CD4-positive, CD25-positive, alpha-beta regulatory T cell (primary cell): ENCODE measurements at regions not wholly inside any gene's neighbourhood (a gene's known extent, or its start where the extent isn't known, plus 50 kb on each side); places are given as distances from the start of the nearest gene placed in this dataset.

ENCODE experiments used
- ATAC-seq, 2 donors: fragments of 150-1000 bp; cut with Tn5 transposase; one replicate each; pipeline ENCODE4 v1.10.0; 2021; ENCODE audit warnings: low read depth in 2 of 2, moderate number of reproducible peaks in 2 of 2, moderate library complexity in 1 of 2
- DNase-seq, 3 donors: peaks; one replicate each; pipeline versions ENCODE4 v3.0.0 to v3.0.0-alpha.2; 2012 to 2022; ENCODE audit warnings: mixed read lengths in 1 of 3
- H3K27ac ChIP-seq: one replicate; pipeline ENCODE4 v1.7.0; 2013; ENCODE audit warnings: mild to moderate bottlenecking, low read length; ENCODE audit not compliant: insufficient read depth, poor library complexity, severe bottlenecking
- H3K27me3 ChIP-seq: one replicate; pipeline ENCODE4 v1.7.0; 2013; ENCODE audit warnings: low read length; ENCODE audit not compliant: control insufficient read depth, insufficient read depth
- H3K36me3 ChIP-seq: one replicate; pipeline ENCODE4 v1.7.0; 2013; ENCODE audit warnings: mild to moderate bottlenecking, low read length, moderate library complexity; ENCODE audit not compliant: control insufficient read depth, insufficient read depth
- H3K4me1 ChIP-seq: 2 replicates; pipeline ENCODE4 v1.7.0; 2013; ENCODE audit warnings: mild to moderate bottlenecking, low read length; ENCODE audit not compliant: insufficient read depth, control insufficient read depth, poor library complexity, severe bottlenecking
- H3K4me3 ChIP-seq: one replicate; pipeline ENCODE4 v1.7.0; 2013; ENCODE audit warnings: low read depth, mild to moderate bottlenecking, low read length, moderate library complexity
- H3K9me3 ChIP-seq, 2 experiments: 1 replicate in 1 of 2; 2 replicates in 1 of 2; pipeline ENCODE4 v1.7.0; 2013; ENCODE audit warnings: low read length in 2 of 2, mild to moderate bottlenecking in 1 of 2, moderate library complexity in 1 of 2; ENCODE audit not compliant: control insufficient read depth in 2 of 2
- H3K27ac Mint-ChIP-seq, 3 donors: one replicate each; pipeline ENCODE4 v1.8.0; 2020 to 2022; ENCODE audit warnings: mild to moderate bottlenecking in 3 of 3, mixed read lengths in 3 of 3, moderate library complexity in 2 of 3
- H3K27me3 Mint-ChIP-seq: one replicate; pipeline ENCODE4 v1.8.0; 2022; ENCODE audit warnings: mild to moderate bottlenecking, mixed read lengths
- H3K36me3 Mint-ChIP-seq: one replicate; pipeline ENCODE4 v1.8.0; 2020; ENCODE audit warnings: mixed read lengths
- H3K4me1 Mint-ChIP-seq, 4 donors: one replicate each; pipeline ENCODE4 v1.8.0; 2020 to 2022; ENCODE audit warnings: mixed read lengths in 4 of 4, mild to moderate bottlenecking in 1 of 4
- H3K4me3 Mint-ChIP-seq, 4 donors: one replicate each; pipeline ENCODE4 v1.8.0; 2020 to 2022; ENCODE audit warnings: mild to moderate bottlenecking in 4 of 4, mixed read lengths in 4 of 4, moderate library complexity in 3 of 4
- H3K9me3 Mint-ChIP-seq, 7 donors: one replicate each; pipeline ENCODE4 v1.8.0; 2020 to 2022; ENCODE audit warnings: mixed read lengths in 7 of 7, mild to moderate bottlenecking in 3 of 7, moderate library complexity in 2 of 7

DNA sequence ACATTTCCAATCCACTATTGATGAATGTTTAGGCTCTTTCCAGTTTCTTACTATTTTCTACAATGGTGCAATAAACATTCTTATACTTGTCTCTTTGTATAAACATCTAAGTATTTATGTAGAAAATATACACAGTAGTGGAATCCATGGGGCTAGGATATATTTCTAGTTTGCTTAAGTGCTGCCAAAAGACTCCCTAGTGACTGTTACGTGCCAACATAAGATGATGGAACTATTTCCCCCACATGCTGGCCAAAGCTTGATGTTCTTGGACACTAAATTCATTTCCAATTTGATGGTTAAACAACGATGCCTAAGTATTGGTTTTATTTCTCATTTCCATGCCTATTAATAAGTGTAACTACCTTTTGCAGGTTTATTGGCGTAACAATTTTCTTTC lies 378.4 kb upstream of the HNRNPA3 start:
- DNase-seq: no peak
- no peak overlapping the region for H3K27ac ChIP-seq
- Mint-ChIP-seq H3K4me3 (no peak overlapping the region), H3K27ac (no peak overlapping the region), H3K27me3 (peaks cover 31% of the 10 kb centered on the region), H3K4me1 (no peaks in the 10 kb centered on the region), H3K36me3 (no peaks in the 10 kb centered on the region), H3K9me3 (peaks cover 0 to 5% (median 0%) of the 10 kb centered on the region in 7 donors)
- peaks cover 4% of the 10 kb centered on the region for H3K27me3 ChIP-seq
- H3K4me1 ChIP-seq: no peaks in the 10 kb centered on the region
- no peaks in the 10 kb centered on the region for H3K36me3 ChIP-seq
- H3K4me3 ChIP-seq: no peak overlapping the region
- no peak for ATAC-seq
- H3K9me3 ChIP-seq: no peaks in the 10 kb centered on the region

DNA sequence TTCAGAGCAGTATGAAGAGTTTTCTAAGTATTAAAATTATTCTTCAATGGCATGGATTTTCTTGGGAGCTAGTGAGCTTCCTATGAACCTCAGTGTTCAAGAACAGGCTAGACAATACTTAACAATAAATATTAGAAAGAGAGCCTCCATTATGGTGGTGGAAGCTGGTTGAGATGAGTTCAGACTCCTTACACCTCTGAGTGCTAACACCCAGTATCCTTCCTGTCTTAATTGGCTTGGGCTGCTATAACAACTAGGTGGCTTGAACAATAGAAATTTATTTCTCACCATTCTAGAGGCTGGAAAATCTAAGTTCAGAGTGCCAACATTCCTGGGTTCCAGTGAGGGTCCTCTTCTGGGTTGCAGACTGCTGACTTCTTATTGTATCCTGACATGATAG lies 369.4 kb upstream of the HNRNPA3 start:
- no peaks in the 10 kb centered on the region for H3K4me1 Mint-ChIP-seq
- H3K4me3 ChIP-seq: no peak overlapping the region
- no peaks in the 10 kb centered on the region for H3K9me3 ChIP-seq
- no peaks in the 10 kb centered on the region for H3K36me3 ChIP-seq
- no peak overlapping the region for H3K27ac ChIP-seq
- H3K9me3 Mint-ChIP-seq: peaks cover 0 to 8% (median 2%) of the 10 kb centered on the region in 7 donors
- no peaks in the 10 kb centered on the region for H3K4me1 ChIP-seq
- peaks cover 6% of the 10 kb centered on the region for H3K27me3 ChIP-seq
- no peak for ATAC-seq
- no peaks in the 10 kb centered on the region for H3K36me3 Mint-ChIP-seq
- H3K27ac Mint-ChIP-seq: no peak overlapping the region
- DNase-seq: no peak
- H3K4me3 Mint-ChIP-seq: no peak overlapping the region
- peaks cover 6% of the 10 kb centered on the region for H3K27me3 Mint-ChIP-seq

DNA sequence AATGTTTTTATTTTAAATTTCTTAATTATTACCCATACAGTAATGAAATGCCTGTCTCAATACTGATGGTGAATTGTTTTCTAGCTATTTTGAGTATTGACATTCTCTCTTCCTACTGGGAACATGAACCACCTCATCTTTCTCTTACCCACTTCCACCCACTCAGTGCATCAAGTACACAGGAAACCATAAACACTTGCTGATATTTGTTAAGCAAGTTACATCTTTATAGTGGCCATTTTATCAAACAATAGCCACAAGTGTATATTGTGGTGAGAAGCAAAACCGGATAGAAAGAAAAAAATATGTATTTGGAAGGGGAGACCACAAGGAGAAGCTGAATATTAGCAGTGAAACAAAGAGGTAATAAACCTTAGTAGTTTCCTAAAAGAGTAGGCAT lies 368.1 kb upstream of the HNRNPA3 start:
- H3K36me3 Mint-ChIP-seq: no peaks in the 10 kb centered on the region
- H3K4me3 Mint-ChIP-seq: no peak overlapping the region
- H3K27me3 ChIP-seq: peaks cover 9% of the 10 kb centered on the region
- H3K4me1 ChIP-seq: no peaks in the 10 kb centered on the region
- no peaks in the 10 kb centered on the region for H3K36me3 ChIP-seq
- peaks cover 0 to 4% (median 0%) of the 10 kb centered on the region in 7 donors for H3K9me3 Mint-ChIP-seq
- ATAC-seq (no peak), DNase-seq (no peak)
- no peaks in the 10 kb centered on the region for H3K27me3 Mint-ChIP-seq
- H3K4me1 Mint-ChIP-seq: no peaks in the 10 kb centered on the region
- H3K27ac ChIP-seq: no peak overlapping the region
- H3K9me3 ChIP-seq: no peaks in the 10 kb centered on the region
- no peak overlapping the region for H3K4me3 ChIP-seq
- no peak overlapping the region for H3K27ac Mint-ChIP-seq

DNA sequence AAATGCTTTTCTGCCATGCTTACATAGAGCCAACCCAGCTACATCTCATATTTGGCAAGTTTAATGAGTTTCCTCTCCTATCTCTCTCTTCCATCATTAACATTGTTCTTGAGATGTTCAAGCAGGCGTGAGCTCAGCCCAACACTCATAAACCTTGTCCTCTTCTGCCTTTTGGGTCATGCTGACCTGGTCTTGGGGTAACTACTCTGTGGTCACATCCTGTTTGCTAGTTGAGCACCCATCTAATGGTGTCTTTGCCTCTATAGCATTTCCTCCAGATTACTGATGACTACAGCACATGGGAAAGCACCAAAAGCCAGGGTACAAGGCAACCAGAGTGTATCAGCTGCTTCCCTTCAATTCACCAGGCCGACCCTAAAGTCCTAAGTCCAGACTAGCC lies 366.9 kb upstream of the HNRNPA3 start:
- no peaks in the 10 kb centered on the region for H3K4me1 ChIP-seq
- peaks cover 9% of the 10 kb centered on the region for H3K27me3 ChIP-seq
- no peaks in the 10 kb centered on the region for H3K36me3 Mint-ChIP-seq
- H3K27ac ChIP-seq: no peak overlapping the region
- no peak overlapping the region for H3K4me3 ChIP-seq
- H3K4me3 Mint-ChIP-seq: no peak overlapping the region
- H3K27ac Mint-ChIP-seq: no peak overlapping the region
- peaks cover 0 to 4% (median 0%) of the 10 kb centered on the region in 7 donors for H3K9me3 Mint-ChIP-seq
- no peaks in the 10 kb centered on the region for H3K4me1 Mint-ChIP-seq
- no peaks in the 10 kb centered on the region for H3K9me3 ChIP-seq
- DNase-seq: no peak
- no peak for ATAC-seq
- H3K27me3 Mint-ChIP-seq: no peaks in the 10 kb centered on the region
- no peaks in the 10 kb centered on the region for H3K36me3 ChIP-seq

DNA sequence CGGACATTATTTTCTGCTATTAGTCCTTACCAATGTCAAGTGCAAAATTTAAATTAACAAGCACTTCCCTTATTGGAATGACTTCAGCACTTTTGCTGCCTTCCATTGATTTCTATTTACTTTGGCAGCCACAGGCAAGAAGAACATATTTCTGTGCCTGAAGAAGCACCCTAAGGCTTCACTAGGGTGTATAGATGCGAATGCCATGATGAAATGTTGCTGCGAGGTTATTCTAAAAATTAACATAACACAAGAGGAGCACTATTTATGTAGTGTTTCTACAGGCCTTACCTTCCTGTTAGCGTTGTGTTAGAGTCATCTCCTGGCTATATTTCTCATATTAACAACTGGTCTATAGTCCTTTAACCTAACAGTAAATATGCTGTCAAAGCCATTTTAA lies 365.0 kb upstream of the HNRNPA3 start:
- Histone ChIP-seq H3K36me3 (no peaks in the 10 kb centered on the region), H3K27me3 (peaks cover 5% of the 10 kb centered on the region), H3K4me1 (no peaks in the 10 kb centered on the region), H3K27ac (no peak overlapping the region), H3K4me3 (no peak overlapping the region), H3K9me3 (no peaks in the 10 kb centered on the region)
- DNase-seq: no peak
- H3K27ac Mint-ChIP-seq: no peak overlapping the region
- H3K36me3 Mint-ChIP-seq: no peaks in the 10 kb centered on the region
- peaks cover 0 to 7% (median 0%) of the 10 kb centered on the region in 7 donors for H3K9me3 Mint-ChIP-seq
- H3K4me1 Mint-ChIP-seq: peaks cover 3 to 4% (median 4%) of the 10 kb centered on the region in 4 donors
- H3K27me3 Mint-ChIP-seq: peaks cover 2% of the 10 kb centered on the region
- no peak for ATAC-seq
- no peak overlapping the region for H3K4me3 Mint-ChIP-seq

DNA sequence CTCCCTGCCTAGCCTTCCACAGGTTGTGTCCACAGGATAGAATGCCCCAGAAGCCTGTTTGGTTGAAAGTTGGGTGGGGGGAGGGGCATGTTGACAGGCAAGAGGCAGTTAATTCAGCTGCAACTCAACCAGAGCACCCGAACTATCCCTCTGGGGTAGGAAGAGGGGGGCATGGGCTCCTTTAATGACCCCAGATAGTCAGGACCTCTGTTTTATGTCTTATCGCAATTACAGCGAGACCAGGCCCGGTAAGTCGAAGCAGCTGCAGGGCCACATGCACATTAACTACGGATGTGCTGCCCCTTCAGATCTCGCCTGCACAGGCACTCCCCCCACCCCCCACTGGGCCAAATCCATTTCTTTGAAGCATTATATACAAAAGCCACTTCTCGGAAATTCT lies 363.8 kb upstream of the HNRNPA3 start:
- Mint-ChIP-seq H3K27me3 (peaks cover 4% of the 10 kb centered on the region), H3K4me3 (no peak overlapping the region), H3K36me3 (no peaks in the 10 kb centered on the region), H3K27ac (no peak overlapping the region), H3K4me1 (peaks cover 4 to 6% (median 6%) of the 10 kb centered on the region in 4 donors), H3K9me3 (peaks cover 0 to 6% (median 0%) of the 10 kb centered on the region in 7 donors)
- no peaks in the 10 kb centered on the region for H3K36me3 ChIP-seq
- DNase-seq: no peak
- no peaks in the 10 kb centered on the region for H3K4me1 ChIP-seq
- H3K4me3 ChIP-seq: no peak overlapping the region
- ATAC-seq: no peak
- no peak overlapping the region for H3K27ac ChIP-seq
- no peaks in the 10 kb centered on the region for H3K9me3 ChIP-seq
- peaks cover 6% of the 10 kb centered on the region for H3K27me3 ChIP-seq

DNA sequence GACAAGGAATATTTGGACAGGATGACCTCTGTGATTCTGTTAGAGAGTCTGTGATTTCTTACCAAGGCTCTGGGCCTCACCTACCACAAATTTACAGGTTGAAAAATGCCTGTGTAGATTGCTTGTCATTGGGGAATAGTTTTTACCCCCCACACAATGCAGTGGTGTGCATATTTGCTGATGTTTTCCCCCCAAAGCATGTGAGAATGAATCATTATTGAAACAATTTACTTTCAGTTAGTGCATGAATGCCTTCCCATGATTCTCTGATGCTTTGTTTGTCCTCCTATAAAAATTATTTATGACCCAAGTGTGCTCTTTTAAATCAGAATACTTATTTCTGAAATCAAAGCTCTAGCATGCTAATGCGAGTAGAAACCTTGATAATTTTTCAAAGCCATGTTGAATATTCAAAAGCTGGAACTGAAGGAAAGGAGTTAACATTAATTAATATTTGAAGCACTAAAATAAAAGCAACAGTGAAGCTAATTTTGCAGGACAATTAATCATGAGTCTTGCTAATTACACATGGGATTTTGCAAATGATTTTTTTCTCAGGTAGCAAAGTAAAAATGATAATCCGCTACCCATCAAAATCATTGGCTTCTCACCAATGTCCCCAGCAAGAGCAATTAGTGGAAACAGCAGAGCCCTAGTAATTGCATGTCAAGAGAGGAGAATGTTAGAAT lies 361.2 kb upstream of the HNRNPA3 start:
- H3K4me3 ChIP-seq: no peak overlapping the region
- H3K27me3 ChIP-seq: peaks cover 6% of the 10 kb centered on the region
- peaks cover 0 to 5% (median 0%) of the 10 kb centered on the region in 7 donors for H3K9me3 Mint-ChIP-seq
- no peaks in the 10 kb centered on the region for H3K4me1 ChIP-seq
- H3K36me3 Mint-ChIP-seq: no peaks in the 10 kb centered on the region
- H3K27ac ChIP-seq: no peak overlapping the region
- peaks cover 6% of the 10 kb centered on the region in 4 donors for H3K4me1 Mint-ChIP-seq
- H3K27me3 Mint-ChIP-seq: peaks cover 4% of the 10 kb centered on the region
- ATAC-seq: no peak
- no peak for DNase-seq
- no peak overlapping the region for H3K27ac Mint-ChIP-seq
- no peaks in the 10 kb centered on the region for H3K36me3 ChIP-seq
- no peak overlapping the region for H3K4me3 Mint-ChIP-seq
- H3K9me3 ChIP-seq: no peaks in the 10 kb centered on the region

DNA sequence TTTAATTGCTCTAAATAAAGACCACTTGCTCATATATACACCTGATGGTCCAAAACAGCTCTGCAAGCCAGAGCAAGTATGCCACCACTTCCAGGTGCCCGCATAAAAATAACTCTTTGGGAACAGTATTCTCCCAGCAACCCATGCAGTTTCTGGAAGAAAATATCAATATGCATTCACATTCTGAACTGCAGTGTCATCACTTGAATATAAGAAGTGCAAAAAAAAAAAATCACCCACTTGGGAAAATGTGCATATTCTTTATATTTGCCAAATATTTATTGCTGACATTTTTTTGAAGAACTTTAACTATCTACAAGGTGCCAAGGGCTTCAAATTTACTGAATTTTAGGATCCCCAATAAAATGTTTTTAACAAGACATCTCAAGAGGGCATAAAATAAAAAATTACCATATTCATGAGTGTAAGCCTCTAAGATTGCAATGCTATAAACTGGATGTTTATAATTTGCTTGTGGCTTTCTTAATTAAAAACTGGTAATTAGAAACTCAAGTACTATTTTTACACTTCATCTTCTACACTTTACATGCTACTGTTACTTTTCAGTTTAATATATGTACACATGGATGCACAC lies 360.6 kb upstream of the HNRNPA3 start:
- H3K27me3 Mint-ChIP-seq: peaks cover 4% of the 10 kb centered on the region
- Histone ChIP-seq H3K36me3 (no peaks in the 10 kb centered on the region), H3K9me3 (no peaks in the 10 kb centered on the region), H3K27ac (no peak overlapping the region), H3K27me3 (peaks cover 6% of the 10 kb centered on the region), H3K4me1 (no peaks in the 10 kb centered on the region), H3K4me3 (no peak overlapping the region)
- no peaks in the 10 kb centered on the region for H3K36me3 Mint-ChIP-seq
- peaks cover 6 to 9% (median 7%) of the 10 kb centered on the region in 4 donors for H3K4me1 Mint-ChIP-seq
- no peak for ATAC-seq
- H3K27ac Mint-ChIP-seq: no peak overlapping the region
- H3K9me3 Mint-ChIP-seq: peaks cover 0 to 5% (median 0%) of the 10 kb centered on the region in 7 donors
- no peak for DNase-seq
- no peak overlapping the region for H3K4me3 Mint-ChIP-seq
